ENCODE measurements at regions not wholly inside any gene's neighbourhood (a gene's known extent, or its start where the extent isn't known, plus 50 kb on each side); places are given as distances from the start of the nearest gene placed in this dataset.

DNA sequence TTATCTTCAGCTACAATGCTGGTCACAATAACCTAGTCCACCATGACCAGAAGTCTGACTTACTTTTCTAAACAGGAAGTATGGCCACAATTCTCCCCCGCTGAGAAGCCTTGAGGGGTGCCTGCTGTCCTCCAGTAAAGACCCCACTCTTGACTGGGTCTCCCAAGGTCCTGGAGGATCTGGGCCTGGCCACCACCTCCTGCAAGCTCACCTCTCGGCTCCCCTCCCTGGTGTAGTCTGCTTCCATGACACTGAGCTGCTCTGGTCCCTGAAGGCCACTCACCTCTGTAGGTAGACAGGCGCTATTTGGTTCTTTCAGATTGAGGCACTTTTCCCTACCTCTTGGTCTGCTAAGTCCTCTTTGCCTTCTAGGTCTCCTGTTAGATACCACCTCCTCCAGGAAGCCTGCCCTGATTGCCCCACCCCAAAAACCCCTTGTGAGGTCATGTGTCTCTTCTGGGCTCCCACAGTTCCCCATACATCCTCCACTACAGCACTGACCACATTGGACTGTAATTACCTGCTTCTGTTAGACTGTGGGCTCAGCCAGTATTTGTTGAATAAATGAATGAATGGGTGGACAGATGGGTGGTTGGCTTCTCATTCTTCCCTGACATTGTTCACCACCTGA is 62.6 kb upstream of the IER5L start:
- TF ChIP-seq, protein P1, sequence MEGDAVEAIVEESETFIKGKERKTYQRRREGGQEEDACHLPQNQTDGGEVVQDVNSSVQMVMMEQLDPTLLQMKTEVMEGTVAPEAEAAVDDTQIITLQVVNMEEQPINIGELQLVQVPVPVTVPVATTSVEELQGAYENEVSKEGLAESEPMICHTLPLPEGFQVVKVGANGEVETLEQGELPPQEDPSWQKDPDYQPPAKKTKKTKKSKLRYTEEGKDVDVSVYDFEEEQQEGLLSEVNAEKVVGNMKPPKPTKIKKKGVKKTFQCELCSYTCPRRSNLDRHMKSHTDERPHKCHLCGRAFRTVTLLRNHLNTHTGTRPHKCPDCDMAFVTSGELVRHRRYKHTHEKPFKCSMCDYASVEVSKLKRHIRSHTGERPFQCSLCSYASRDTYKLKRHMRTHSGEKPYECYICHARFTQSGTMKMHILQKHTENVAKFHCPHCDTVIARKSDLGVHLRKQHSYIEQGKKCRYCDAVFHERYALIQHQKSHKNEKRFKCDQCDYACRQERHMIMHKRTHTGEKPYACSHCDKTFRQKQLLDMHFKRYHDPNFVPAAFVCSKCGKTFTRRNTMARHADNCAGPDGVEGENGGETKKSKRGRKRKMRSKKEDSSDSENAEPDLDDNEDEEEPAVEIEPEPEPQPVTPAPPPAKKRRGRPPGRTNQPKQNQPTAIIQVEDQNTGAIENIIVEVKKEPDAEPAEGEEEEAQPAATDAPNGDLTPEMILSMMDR (IDR thresholded peaks at IDR 0.05): no peak
- no peak for TF ChIP-seq POLR2A (IDR thresholded peaks at IDR 0.05)
